22Rv1 (cell line): ENCODE measurements at regions not wholly inside any gene's neighbourhood (a gene's known extent, or its start where the extent isn't known, plus 50 kb on each side); places are given as distances from the start of the nearest gene placed in this dataset.

Source experiments
- CTCF ChIP-seq: fragments of 450-650 bp; IDR thresholded peaks from 2 replicates; pipeline ENCODE4 v1.5.1; 2017; ENCODE audit warnings: mild to moderate bottlenecking
- ZFX ChIP-seq: fragments of 450-650 bp; IDR thresholded peaks from 2 replicates; pipeline ENCODE4 v1.6.1; 2017; ENCODE audit warnings: antibody characterized with exemption, borderline replicate concordance

GRCh38 chr2:41735476-41735875 lies 312.3 kb upstream of the PKDCC start:
- TF ChIP-seq CTCF (no peak), ZFX (no peak)
